ENCODE measurements at regions not wholly inside any gene's neighbourhood (a gene's known extent, or its start where the extent isn't known, plus 50 kb on each side); places are given as distances from the start of the nearest gene placed in this dataset.
A peak's percentile ranks its signal among the peaks of the same experiment; 100 is the strongest.

- Histone ChIP-seq H2BK15ac (ENCODE audit: low read length) (no peak overlapping the region), H3K27ac (replicated peaks; ENCODE audit: low read length) (no peak overlapping the region), H2BK120ac (ENCODE audit: low read depth, low read length) (no peak overlapping the region), H3K9ac (ENCODE audit: low read depth, low read length, poor library complexity) (no peak overlapping the region), H3K36me3 (replicated peaks in 1 of 2; ENCODE audit: control insufficient read depth in 2 of 2, insufficient read depth in 2 of 2, low read length in 2 of 2) (no peaks in the 10 kb centered on the region), H3K27me3 (ENCODE audit: control insufficient read depth in 3 of 3, insufficient read depth in 3 of 3, low read depth in 1 of 3, low read length in 3 of 3) (no peaks in the 10 kb centered on the region), H3K79me1 (ENCODE audit: low read depth, low read length) (no peaks in the 10 kb centered on the region), H3K4ac (ENCODE audit: low read length) (no peak overlapping the region), H2AFZ (ENCODE audit: low read length) (no peak overlapping the region), H2AK5ac (ENCODE audit: low read depth, low read length) (no peak overlapping the region), H3K14ac (ENCODE audit: low read length) (no peak overlapping the region), H3K9me3 (replicated peaks in 1 of 2; ENCODE audit: control insufficient read depth in 2 of 2, insufficient read depth in 1 of 2, low read depth in 1 of 2, low read length in 2 of 2) (peaks cover 0 to 14% of the 10 kb centered on the region in 2 donors), H3K4me1 (ENCODE audit: control insufficient read depth in 2 of 2, insufficient read depth in 1 of 2, low read depth in 1 of 2, low read length in 2 of 2) (peaks cover 2 to 13% of the 10 kb centered on the region in 2 donors), H2BK5ac (ENCODE audit: low read length) (no peak overlapping the region), H2BK12ac (ENCODE audit: low read length) (no peak overlapping the region), H4K91ac (ENCODE audit: low read depth, low read length, poor library complexity) (no peak overlapping the region), H3K4me3 (ENCODE audit: low read length in 2 of 2) (no peak overlapping the region), H4K8ac (ENCODE audit: low read depth, low read length) (no peak overlapping the region), H3K4me2 (ENCODE audit: insufficient read depth, low read length, poor library complexity, severe bottlenecking) (no peak overlapping the region), H3K18ac (ENCODE audit: low read length) (no peak overlapping the region), H3K23ac (ENCODE audit: low read depth, low read length, poor library complexity) (no peak overlapping the region)
- DNase-seq (ENCODE audit: low spot score) = no peak
- WGBS, 2 donors (ENCODE audit: extremely low coverage in 2 of 2, insufficient read length in 2 of 2, insufficient replicate concordance in 1 of 2) = no CpG with 5 or more reads among the region's 8 CpGs
Measured at GRCh38 chr16:9141813-9142212, 50.4 kb downstream of the HAPSTR1 start.

- H3K4me1 ChIP-seq (ENCODE audit: control insufficient read depth in 2 of 2, insufficient read depth in 1 of 2, low read depth in 1 of 2, low read length in 2 of 2) = peaks cover 8 to 13% of the 10 kb centered on the region in 2 donors
- H3K79me1 ChIP-seq (ENCODE audit: low read depth, low read length) = no peaks in the 10 kb centered on the region
- H2BK120ac ChIP-seq (ENCODE audit: low read depth, low read length) = no peak overlapping the region
- H4K8ac ChIP-seq (ENCODE audit: low read depth, low read length) = no peak overlapping the region
- WGBS, 2 donors (ENCODE audit: extremely low coverage in 2 of 2, insufficient read length in 2 of 2, insufficient replicate concordance in 1 of 2) = no CpG with 5 or more reads among the region's 8 CpGs
- no peak overlapping the region for H2AFZ ChIP-seq (ENCODE audit: low read length)
- no peak overlapping the region for H3K14ac ChIP-seq (ENCODE audit: low read length)
- no peak overlapping the region for H3K27ac ChIP-seq (replicated peaks; ENCODE audit: low read length)
- no peak overlapping the region for H2BK15ac ChIP-seq (ENCODE audit: low read length)
- no peak for DNase-seq (ENCODE audit: low spot score)
- H2AK5ac ChIP-seq (ENCODE audit: low read depth, low read length) = no peak overlapping the region
- no peak overlapping the region for H3K23ac ChIP-seq (ENCODE audit: low read depth, low read length, poor library complexity)
- H2BK5ac ChIP-seq (ENCODE audit: low read length) = no peak overlapping the region
- H4K91ac ChIP-seq (ENCODE audit: low read depth, low read length, poor library complexity) = no peak overlapping the region
- H3K27me3 ChIP-seq (ENCODE audit: control insufficient read depth in 3 of 3, insufficient read depth in 3 of 3, low read depth in 1 of 3, low read length in 3 of 3) = no peaks in the 10 kb centered on the region
- H3K36me3 ChIP-seq (replicated peaks in 1 of 2; ENCODE audit: control insufficient read depth in 2 of 2, insufficient read depth in 2 of 2, low read length in 2 of 2) = no peaks in the 10 kb centered on the region
- peaks cover 2 to 14% of the 10 kb centered on the region in 2 donors for H3K9me3 ChIP-seq (replicated peaks in 1 of 2; ENCODE audit: control insufficient read depth in 2 of 2, insufficient read depth in 1 of 2, low read depth in 1 of 2, low read length in 2 of 2)
- no peak overlapping the region for H3K4ac ChIP-seq (ENCODE audit: low read length)
- no peak overlapping the region for H3K4me2 ChIP-seq (ENCODE audit: insufficient read depth, low read length, poor library complexity, severe bottlenecking)
- H3K9ac ChIP-seq (ENCODE audit: low read depth, low read length, poor library complexity) = no peak overlapping the region
- H3K18ac ChIP-seq (ENCODE audit: low read length) = no peak overlapping the region
- no peak overlapping the region for H3K4me3 ChIP-seq (ENCODE audit: low read length in 2 of 2)
- H2BK12ac ChIP-seq (ENCODE audit: low read length) = no peak overlapping the region
Measured at GRCh38 chr16:9144106-9144505, 52.7 kb downstream of the HAPSTR1 start.

- no peak overlapping the region for H2BK120ac ChIP-seq (ENCODE audit: low read depth, low read length)
- no CpG with 5 or more reads among the region's 9 CpGs for WGBS, 2 donors (ENCODE audit: extremely low coverage in 2 of 2, insufficient read length in 2 of 2, insufficient replicate concordance in 1 of 2)
- no peak overlapping the region for H3K4ac ChIP-seq (ENCODE audit: low read length)
- H3K23ac ChIP-seq (ENCODE audit: low read depth, low read length, poor library complexity) = no peak overlapping the region
- H3K27ac ChIP-seq (replicated peaks; ENCODE audit: low read length) = no peak overlapping the region
- H3K9ac ChIP-seq (ENCODE audit: low read depth, low read length, poor library complexity) = no peak overlapping the region
- H2AFZ ChIP-seq (ENCODE audit: low read length) = no peak overlapping the region
- no peak for DNase-seq (ENCODE audit: low spot score)
- H2BK5ac ChIP-seq (ENCODE audit: low read length) = no peak overlapping the region
- H4K91ac ChIP-seq (ENCODE audit: low read depth, low read length, poor library complexity) = no peak overlapping the region
- no peak overlapping the region for H3K4me2 ChIP-seq (ENCODE audit: insufficient read depth, low read length, poor library complexity, severe bottlenecking)
- no peak overlapping the region for H3K18ac ChIP-seq (ENCODE audit: low read length)
- no peak overlapping the region for H3K4me3 ChIP-seq (ENCODE audit: low read length in 2 of 2)
- no peaks in the 10 kb centered on the region for H3K27me3 ChIP-seq (ENCODE audit: control insufficient read depth in 3 of 3, insufficient read depth in 3 of 3, low read depth in 1 of 3, low read length in 3 of 3)
- H2AK5ac ChIP-seq (ENCODE audit: low read depth, low read length) = peak overlapping the region; percentile 53
- no peak overlapping the region for H2BK12ac ChIP-seq (ENCODE audit: low read length)
- no peaks in the 10 kb centered on the region for H3K36me3 ChIP-seq (replicated peaks in 1 of 2; ENCODE audit: control insufficient read depth in 2 of 2, insufficient read depth in 2 of 2, low read length in 2 of 2)
- no peak overlapping the region for H2BK15ac ChIP-seq (ENCODE audit: low read length)
- peaks cover 8 to 13% of the 10 kb centered on the region in 2 donors for H3K4me1 ChIP-seq (ENCODE audit: control insufficient read depth in 2 of 2, insufficient read depth in 1 of 2, low read depth in 1 of 2, low read length in 2 of 2)
- peaks cover 3 to 14% of the 10 kb centered on the region in 2 donors for H3K9me3 ChIP-seq (replicated peaks in 1 of 2; ENCODE audit: control insufficient read depth in 2 of 2, insufficient read depth in 1 of 2, low read depth in 1 of 2, low read length in 2 of 2)
- H3K14ac ChIP-seq (ENCODE audit: low read length) = no peak overlapping the region
- no peak overlapping the region for H4K8ac ChIP-seq (ENCODE audit: low read depth, low read length)
- no peaks in the 10 kb centered on the region for H3K79me1 ChIP-seq (ENCODE audit: low read depth, low read length)
Measured at GRCh38 chr16:9148374-9149015, 57.1 kb downstream of the HAPSTR1 start.

GRCh38 chr16:9151074-9151473 lies 59.6 kb downstream of the HAPSTR1 start:
- H2AFZ ChIP-seq (ENCODE audit: low read length) = no peak overlapping the region
- H3K27ac ChIP-seq (replicated peaks; ENCODE audit: low read length) = no peak overlapping the region
- H3K18ac ChIP-seq (ENCODE audit: low read length) = no peak overlapping the region
- H3K9me3 ChIP-seq (replicated peaks in 1 of 2; ENCODE audit: control insufficient read depth in 2 of 2, insufficient read depth in 1 of 2, low read depth in 1 of 2, low read length in 2 of 2) = peaks cover 3% of the 10 kb centered on the region in 2 donors
- no peak overlapping the region for H3K4me3 ChIP-seq (ENCODE audit: low read length in 2 of 2)
- H3K4me2 ChIP-seq (ENCODE audit: insufficient read depth, low read length, poor library complexity, severe bottlenecking) = no peak overlapping the region
- H3K79me1 ChIP-seq (ENCODE audit: low read depth, low read length) = no peaks in the 10 kb centered on the region
- H2BK5ac ChIP-seq (ENCODE audit: low read length) = no peak overlapping the region
- no peak overlapping the region for H2BK15ac ChIP-seq (ENCODE audit: low read length)
- no peak overlapping the region for H3K14ac ChIP-seq (ENCODE audit: low read length)
- no peak overlapping the region for H3K23ac ChIP-seq (ENCODE audit: low read depth, low read length, poor library complexity)
- H2AK5ac ChIP-seq (ENCODE audit: low read depth, low read length) = no peak overlapping the region
- no peak overlapping the region for H3K4ac ChIP-seq (ENCODE audit: low read length)
- H3K9ac ChIP-seq (ENCODE audit: low read depth, low read length, poor library complexity) = no peak overlapping the region
- peaks cover 7 to 8% of the 10 kb centered on the region in 2 donors for H3K4me1 ChIP-seq (ENCODE audit: control insufficient read depth in 2 of 2, insufficient read depth in 1 of 2, low read depth in 1 of 2, low read length in 2 of 2)
- H2BK120ac ChIP-seq (ENCODE audit: low read depth, low read length) = no peak overlapping the region
- H2BK12ac ChIP-seq (ENCODE audit: low read length) = no peak overlapping the region
- DNase-seq (ENCODE audit: low spot score) = no peak
- H3K36me3 ChIP-seq (replicated peaks in 1 of 2; ENCODE audit: control insufficient read depth in 2 of 2, insufficient read depth in 2 of 2, low read length in 2 of 2) = no peaks in the 10 kb centered on the region
- H4K8ac ChIP-seq (ENCODE audit: low read depth, low read length) = no peak overlapping the region
- H4K91ac ChIP-seq (ENCODE audit: low read depth, low read length, poor library complexity) = no peak overlapping the region
- no CpG with 5 or more reads among the region's 5 CpGs for WGBS, 2 donors (ENCODE audit: extremely low coverage in 2 of 2, insufficient read length in 2 of 2, insufficient replicate concordance in 1 of 2)
- H3K27me3 ChIP-seq (ENCODE audit: control insufficient read depth in 3 of 3, insufficient read depth in 3 of 3, low read depth in 1 of 3, low read length in 3 of 3) = no peaks in the 10 kb centered on the region

All from neuronal stem cell (in vitro differentiated cells).